HepG2 (cell line): ENCODE measurements at regions not wholly inside any gene's neighbourhood (a gene's known extent, or its start where the extent isn't known, plus 50 kb on each side); places are given as distances from the start of the nearest gene placed in this dataset.

Experiments used
- ETS1 ChIP-seq: sonication (generic); formaldehyde crosslinking; IDR thresholded peaks from 2 replicates; pipeline ENCODE4 v1.4.0; 2020; ENCODE audit warnings: missing genetic modification reagents
- ETV6 ChIP-seq: sonication (generic); formaldehyde crosslinking; conservative IDR thresholded peaks from 2 replicates; pipeline ENCODE4 v1.4.0; 2020; ENCODE audit warnings: missing genetic modification reagents
- HOXA9 ChIP-seq: sonication (generic); formaldehyde crosslinking; IDR thresholded peaks from 2 replicates; pipeline ENCODE4 v1.8.1; 2022; ENCODE audit warnings: missing genetic modification reagents, mild to moderate bottlenecking, moderate library complexity, borderline replicate concordance
- JUND ChIP-seq: sonication (generic); formaldehyde crosslinking; IDR thresholded peaks from 2 replicates; pipeline ENCODE4 v1.8.0; 2022; ENCODE audit warnings: mild to moderate bottlenecking, missing genetic modification reagents
- KDM2A ChIP-seq: sonication (generic); formaldehyde crosslinking; IDR thresholded peaks from 2 replicates; pipeline ENCODE4 v1.4.0; 2020; ENCODE audit warnings: low read depth, missing genetic modification reagents, borderline replicate concordance
- PRDM15 ChIP-seq: sonication (generic); formaldehyde crosslinking; IDR thresholded peaks from 2 replicates; pipeline ENCODE4 v1.4.0; 2020; ENCODE audit warnings: missing genetic modification reagents
- SAP130 ChIP-seq: IDR thresholded peaks from 2 replicates; pipeline ENCODE4 v1.6.1; 2016; ENCODE audit warnings: low read depth
- SPEN ChIP-seq: sonication (generic); formaldehyde crosslinking; IDR thresholded peaks from 2 replicates; pipeline ENCODE4 v1.5.1; 2020; ENCODE audit warnings: low read depth, mild to moderate bottlenecking, missing genetic modification reagents
- ZNF205 ChIP-seq: IDR thresholded peaks from 2 replicates; pipeline ENCODE4 v1.6.1; 2018; ENCODE audit warnings: missing biosample characterization, missing genetic modification reagents
- ZNF343 ChIP-seq: sonication (generic); formaldehyde crosslinking; IDR thresholded peaks from 2 replicates; pipeline ENCODE4 v1.4.0; 2020; ENCODE audit warnings: mild to moderate bottlenecking, missing genetic modification reagents
- ZNF501 ChIP-seq: sonication (generic); formaldehyde crosslinking; IDR thresholded peaks from 2 replicates; pipeline ENCODE4 v1.5.1; 2020; ENCODE audit warnings: mild to moderate bottlenecking, moderate library complexity, missing genetic modification reagents
- ZNF563 ChIP-seq: sonication (generic); formaldehyde crosslinking; IDR thresholded peaks from 2 replicates; pipeline ENCODE4 v1.8.0; 2022; ENCODE audit warnings: mild to moderate bottlenecking, moderate library complexity, missing genetic modification reagents
- TF ChIP-seq, protein P1 (sequence below): sonication (generic); formaldehyde crosslinking; IDR thresholded peaks from 2 replicates; pipeline ENCODE4 v1.5.1; 2020; ENCODE audit warnings: mild to moderate bottlenecking, missing genetic modification reagents, borderline replicate concordance
- TF ChIP-seq, protein P2 (sequence below): sonication (generic); formaldehyde crosslinking; IDR thresholded peaks from 2 replicates; pipeline ENCODE4 v1.5.1; 2020; ENCODE audit warnings: mild to moderate bottlenecking, missing genetic modification reagents, moderate library complexity

DNA sequence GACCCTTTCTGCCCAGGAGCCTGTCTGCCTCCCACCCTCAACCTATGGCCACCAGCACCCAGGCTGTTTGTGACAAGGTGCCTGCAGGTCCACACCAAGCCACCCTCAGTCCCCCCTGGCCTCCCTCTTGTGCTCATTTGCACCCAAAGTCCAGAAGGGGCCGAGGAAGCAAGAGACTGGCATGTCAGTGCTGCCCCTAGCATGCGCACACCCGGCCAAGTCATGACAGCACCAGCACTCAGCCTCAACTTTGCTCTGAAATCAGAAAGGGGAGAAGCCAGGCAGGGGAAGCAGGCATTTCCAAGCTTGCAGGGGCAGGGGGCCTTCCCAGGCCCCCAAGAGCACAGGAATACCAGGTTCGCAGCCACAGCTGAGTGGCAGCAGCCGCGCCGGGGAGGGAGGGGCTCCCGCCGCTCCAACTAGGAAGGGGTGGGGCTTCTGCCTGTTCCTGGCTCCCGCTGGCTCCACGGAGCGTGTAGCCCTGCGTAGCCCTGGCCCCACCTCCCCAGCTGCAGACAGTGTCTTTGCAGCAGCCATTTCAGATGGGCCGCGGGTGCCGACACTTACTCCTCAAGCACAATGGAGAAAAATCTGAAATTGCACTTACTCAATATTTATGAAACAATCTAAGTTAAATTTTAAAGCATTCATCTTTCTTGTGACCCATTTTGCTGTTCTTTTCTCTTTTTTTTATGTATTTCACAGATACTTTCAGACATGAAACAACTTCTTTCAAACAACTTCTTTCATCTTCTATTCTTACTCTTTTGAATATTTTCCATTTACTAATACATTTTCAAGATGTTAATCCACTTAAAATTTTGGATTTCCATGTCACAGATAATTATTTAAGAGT, 54.9 kb upstream of the ABCB5 start (continued):
- TF ChIP-seq, protein P1, sequence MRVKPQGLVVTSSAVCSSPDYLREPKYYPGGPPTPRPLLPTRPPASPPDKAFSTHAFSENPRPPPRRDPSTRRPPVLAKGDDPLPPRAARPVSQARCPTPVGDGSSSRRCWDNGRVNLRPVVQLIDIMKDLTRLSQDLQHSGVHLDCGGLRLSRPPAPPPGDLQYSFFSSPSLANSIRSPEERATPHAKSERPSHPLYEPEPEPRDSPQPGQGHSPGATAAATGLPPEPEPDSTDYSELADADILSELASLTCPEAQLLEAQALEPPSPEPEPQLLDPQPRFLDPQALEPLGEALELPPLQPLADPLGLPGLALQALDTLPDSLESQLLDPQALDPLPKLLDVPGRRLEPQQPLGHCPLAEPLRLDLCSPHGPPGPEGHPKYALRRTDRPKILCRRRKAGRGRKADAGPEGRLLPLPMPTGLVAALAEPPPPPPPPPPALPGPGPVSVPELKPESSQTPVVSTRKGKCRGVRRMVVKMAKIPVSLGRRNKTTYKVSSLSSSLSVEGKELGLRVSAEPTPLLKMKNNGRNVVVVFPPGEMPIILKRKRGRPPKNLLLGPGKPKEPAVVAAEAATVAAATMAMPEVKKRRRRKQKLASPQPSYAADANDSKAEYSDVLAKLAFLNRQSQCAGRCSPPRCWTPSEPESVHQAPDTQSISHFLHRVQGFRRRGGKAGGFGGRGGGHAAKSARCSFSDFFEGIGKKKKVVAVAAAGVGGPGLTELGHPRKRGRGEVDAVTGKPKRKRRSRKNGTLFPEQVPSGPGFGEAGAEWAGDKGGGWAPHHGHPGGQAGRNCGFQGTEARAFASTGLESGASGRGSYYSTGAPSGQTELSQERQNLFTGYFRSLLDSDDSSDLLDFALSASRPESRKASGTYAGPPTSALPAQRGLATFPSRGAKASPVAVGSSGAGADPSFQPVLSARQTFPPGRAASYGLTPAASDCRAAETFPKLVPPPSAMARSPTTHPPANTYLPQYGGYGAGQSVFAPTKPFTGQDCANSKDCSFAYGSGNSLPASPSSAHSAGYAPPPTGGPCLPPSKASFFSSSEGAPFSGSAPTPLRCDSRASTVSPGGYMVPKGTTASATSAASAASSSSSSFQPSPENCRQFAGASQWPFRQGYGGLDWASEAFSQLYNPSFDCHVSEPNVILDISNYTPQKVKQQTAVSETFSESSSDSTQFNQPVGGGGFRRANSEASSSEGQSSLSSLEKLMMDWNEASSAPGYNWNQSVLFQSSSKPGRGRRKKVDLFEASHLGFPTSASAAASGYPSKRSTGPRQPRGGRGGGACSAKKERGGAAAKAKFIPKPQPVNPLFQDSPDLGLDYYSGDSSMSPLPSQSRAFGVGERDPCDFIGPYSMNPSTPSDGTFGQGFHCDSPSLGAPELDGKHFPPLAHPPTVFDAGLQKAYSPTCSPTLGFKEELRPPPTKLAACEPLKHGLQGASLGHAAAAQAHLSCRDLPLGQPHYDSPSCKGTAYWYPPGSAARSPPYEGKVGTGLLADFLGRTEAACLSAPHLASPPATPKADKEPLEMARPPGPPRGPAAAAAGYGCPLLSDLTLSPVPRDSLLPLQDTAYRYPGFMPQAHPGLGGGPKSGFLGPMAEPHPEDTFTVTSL, result 0 out of 2 replicates have a peak, but pooled peaks have one; percentile 20
- TF ChIP-seq JUND (CRISPR knock-in tag) (no peak), ETV6 (no peak), HOXA9 (no peak), SPEN (CRISPR knock-in tag) (no peak), KDM2A (peak; percentile 41; the same call in 1 of the 2 replicates), SAP130 (CRISPR knock-in tag) (no peak), ZNF501 (CRISPR knock-in tag) (no peak), ETS1 (CRISPR knock-in tag) (no peak), ZNF205 (CRISPR knock-in tag) (no peak), PRDM15 (no peak), ZNF563 (CRISPR knock-in tag) (no peak), ZNF343 (CRISPR knock-in tag) (no peak)
- TF ChIP-seq, protein P2, sequence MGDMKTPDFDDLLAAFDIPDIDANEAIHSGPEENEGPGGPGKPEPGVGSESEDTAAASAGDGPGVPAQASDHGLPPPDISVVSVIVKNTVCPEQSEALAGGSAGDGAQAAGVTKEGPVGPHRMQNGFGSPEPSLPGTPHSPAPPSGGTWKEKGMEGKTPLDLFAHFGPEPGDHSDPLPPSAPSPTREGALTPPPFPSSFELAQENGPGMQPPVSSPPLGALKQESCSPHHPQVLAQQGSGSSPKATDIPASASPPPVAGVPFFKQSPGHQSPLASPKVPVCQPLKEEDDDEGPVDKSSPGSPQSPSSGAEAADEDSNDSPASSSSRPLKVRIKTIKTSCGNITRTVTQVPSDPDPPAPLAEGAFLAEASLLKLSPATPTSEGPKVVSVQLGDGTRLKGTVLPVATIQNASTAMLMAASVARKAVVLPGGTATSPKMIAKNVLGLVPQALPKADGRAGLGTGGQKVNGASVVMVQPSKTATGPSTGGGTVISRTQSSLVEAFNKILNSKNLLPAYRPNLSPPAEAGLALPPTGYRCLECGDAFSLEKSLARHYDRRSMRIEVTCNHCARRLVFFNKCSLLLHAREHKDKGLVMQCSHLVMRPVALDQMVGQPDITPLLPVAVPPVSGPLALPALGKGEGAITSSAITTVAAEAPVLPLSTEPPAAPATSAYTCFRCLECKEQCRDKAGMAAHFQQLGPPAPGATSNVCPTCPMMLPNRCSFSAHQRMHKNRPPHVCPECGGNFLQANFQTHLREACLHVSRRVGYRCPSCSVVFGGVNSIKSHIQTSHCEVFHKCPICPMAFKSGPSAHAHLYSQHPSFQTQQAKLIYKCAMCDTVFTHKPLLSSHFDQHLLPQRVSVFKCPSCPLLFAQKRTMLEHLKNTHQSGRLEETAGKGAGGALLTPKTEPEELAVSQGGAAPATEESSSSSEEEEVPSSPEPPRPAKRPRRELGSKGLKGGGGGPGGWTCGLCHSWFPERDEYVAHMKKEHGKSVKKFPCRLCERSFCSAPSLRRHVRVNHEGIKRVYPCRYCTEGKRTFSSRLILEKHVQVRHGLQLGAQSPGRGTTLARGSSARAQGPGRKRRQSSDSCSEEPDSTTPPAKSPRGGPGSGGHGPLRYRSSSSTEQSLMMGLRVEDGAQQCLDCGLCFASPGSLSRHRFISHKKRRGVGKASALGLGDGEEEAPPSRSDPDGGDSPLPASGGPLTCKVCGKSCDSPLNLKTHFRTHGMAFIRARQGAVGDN (CRISPR knock-in tag), result peak; percentile 57
